Osteocyte (in vitro differentiated cells): ENCODE measurements at regions not wholly inside any gene's neighbourhood (a gene's known extent, or its start where the extent isn't known, plus 50 kb on each side); places are given as distances from the start of the nearest gene placed in this dataset.
A peak's percentile ranks its signal among the peaks of the same experiment; 100 is the strongest.

Experiments
- DNase-seq: peaks from one replicate; pipeline ENCODE4 v3.0.0; 2021; ENCODE audit warnings: mixed read lengths; ENCODE audit not compliant: unreplicated experiment; ENCODE audit errors: extremely low spot score
- H3K27ac Mint-ChIP-seq: one replicate; pipeline ENCODE4 v1.8.0; 2021; ENCODE audit warnings: mild to moderate bottlenecking, mixed read lengths; ENCODE audit not compliant: unreplicated experiment
- H3K27me3 Mint-ChIP-seq: one replicate; pipeline ENCODE4 v1.8.0; 2021; ENCODE audit warnings: mixed read lengths; ENCODE audit not compliant: unreplicated experiment
- H3K36me3 Mint-ChIP-seq: one replicate; pipeline ENCODE4 v1.8.0; 2021; ENCODE audit warnings: mixed read lengths; ENCODE audit not compliant: unreplicated experiment
- H3K4me1 Mint-ChIP-seq: one replicate; pipeline ENCODE4 v1.8.0; 2021; ENCODE audit warnings: mixed read lengths; ENCODE audit not compliant: unreplicated experiment
- H3K4me3 Mint-ChIP-seq: one replicate; pipeline ENCODE4 v1.8.0; 2021; ENCODE audit warnings: mild to moderate bottlenecking, moderate library complexity, mixed read lengths; ENCODE audit not compliant: unreplicated experiment
- H3K9me3 Mint-ChIP-seq: one replicate; pipeline ENCODE4 v1.8.0; 2021; ENCODE audit warnings: mixed read lengths; ENCODE audit not compliant: unreplicated experiment
- CTCF ChIP-seq: fragments of 200-600 bp; sonication (generic); IDR thresholded peaks from 2 replicates; pipeline ENCODE4 v1.5.0; 2021; ENCODE audit warnings: antibody characterized with exemption, mild to moderate bottlenecking, moderate library complexity

- Mint-ChIP-seq H3K9me3 (no peaks in the 10 kb centered on the region), H3K27ac (no peak overlapping the region), H3K36me3 (no peaks in the 10 kb centered on the region), H3K4me1 (peaks cover 2% of the 10 kb centered on the region), H3K4me3 (no peak overlapping the region), H3K27me3 (no peaks in the 10 kb centered on the region)
- DNase-seq: peak; percentile 59
- TF ChIP-seq CTCF: no peak
Observed at GRCh38 chr2:129929321-129930290, 49.9 kb upstream of the RAB6C start.
